ENCODE measurements at regions not wholly inside any gene's neighbourhood (a gene's known extent, or its start where the extent isn't known, plus 50 kb on each side); places are given as distances from the start of the nearest gene placed in this dataset.

DNA sequence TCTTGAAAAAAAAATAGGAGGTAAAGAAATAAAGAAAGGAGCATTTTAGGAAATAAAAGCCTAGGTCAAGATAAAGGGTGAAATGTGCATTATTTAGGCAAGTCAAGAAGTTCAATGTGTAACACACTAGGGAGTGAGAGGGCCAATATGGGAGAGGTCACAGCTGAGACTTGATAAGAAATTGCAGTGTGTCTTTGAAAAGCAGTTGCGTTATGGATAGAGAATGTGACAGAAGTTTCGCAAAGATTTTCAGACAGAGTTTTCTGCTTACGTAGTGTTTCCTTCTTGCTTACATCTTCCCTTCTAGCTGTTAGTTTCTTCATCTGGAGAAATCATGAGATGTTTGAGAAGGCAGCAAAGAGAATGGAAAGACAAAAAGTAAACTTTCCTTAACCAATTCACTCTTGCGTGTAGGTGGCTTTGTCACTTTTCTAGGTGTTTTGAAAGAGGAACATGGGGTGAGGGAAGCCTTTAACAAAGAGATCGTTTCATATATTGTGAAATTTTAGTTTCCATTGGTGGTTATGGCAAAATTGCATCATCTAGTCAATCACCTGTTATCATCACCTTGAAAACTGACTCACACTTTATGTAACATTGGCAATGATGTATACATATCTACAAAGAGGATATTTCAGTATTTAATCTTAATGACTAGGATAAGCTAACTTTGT lies 975.5 kb downstream of the OLFM4 start:
- TF ChIP-seq HDGF (IDR thresholded peaks at IDR 0.05; ENCODE audit: borderline replicate concordance) (no peak), SUZ12 (IDR thresholded peaks at IDR 0.05) (no peak), FOXA1 (IDR thresholded peaks at IDR 0.05) (no peak), FOXK2 (IDR thresholded peaks at IDR 0.05) (no peak), SP1 (IDR thresholded peaks at IDR 0.05) (no peak), TARDBP (IDR thresholded peaks at IDR 0.05) (no peak), CTBP1 (IDR thresholded peaks at IDR 0.05; ENCODE audit: borderline replicate concordance) (no peak), FOXM1 (IDR thresholded peaks at IDR 0.05; ENCODE audit: borderline replicate concordance) (no peak), LEF1 (IDR thresholded peaks at IDR 0.05; ENCODE audit: borderline replicate concordance) (no peak), ZNF384 (IDR thresholded peaks at IDR 0.05) (no peak)
- TF ChIP-seq, protein P1, sequence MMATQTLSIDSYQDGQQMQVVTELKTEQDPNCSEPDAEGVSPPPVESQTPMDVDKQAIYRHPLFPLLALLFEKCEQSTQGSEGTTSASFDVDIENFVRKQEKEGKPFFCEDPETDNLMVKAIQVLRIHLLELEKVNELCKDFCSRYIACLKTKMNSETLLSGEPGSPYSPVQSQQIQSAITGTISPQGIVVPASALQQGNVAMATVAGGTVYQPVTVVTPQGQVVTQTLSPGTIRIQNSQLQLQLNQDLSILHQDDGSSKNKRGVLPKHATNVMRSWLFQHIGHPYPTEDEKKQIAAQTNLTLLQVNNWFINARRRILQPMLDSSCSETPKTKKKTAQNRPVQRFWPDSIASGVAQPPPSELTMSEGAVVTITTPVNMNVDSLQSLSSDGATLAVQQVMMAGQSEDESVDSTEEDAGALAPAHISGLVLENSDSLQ (IDR thresholded peaks at IDR 0.05) = no peak
